HG03280 (cell line): ENCODE measurements at regions not wholly inside any gene's neighbourhood (a gene's known extent, or its start where the extent isn't known, plus 50 kb on each side); places are given as distances from the start of the nearest gene placed in this dataset.

Experiments
- ATAC-seq: cut with Tn5 transposase; IDR thresholded peaks from one replicate; pipeline ENCODE4 v1.9.1; 2021; ENCODE audit warnings: mild to moderate bottlenecking, moderate library complexity; ENCODE audit not compliant: unreplicated experiment

DNA sequence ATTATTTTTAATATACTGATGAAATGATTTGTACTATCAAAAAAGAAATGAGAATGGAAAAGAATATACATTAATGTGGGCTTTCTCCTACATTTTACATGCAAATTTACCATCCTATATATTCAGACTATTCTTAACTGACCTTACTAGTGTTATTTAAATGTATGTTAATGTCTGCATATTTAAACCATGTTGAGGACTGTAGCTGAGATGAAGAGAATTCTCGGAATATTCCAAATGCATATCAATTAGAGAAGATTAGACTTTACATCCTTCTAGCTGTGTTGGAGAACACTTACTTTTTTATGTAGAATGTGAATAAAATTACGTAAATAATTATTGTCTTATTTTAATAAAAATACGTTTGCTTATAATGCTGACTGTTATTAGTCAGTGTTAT, 990.1 kb upstream of the LRFN5 start:
- no peak for ATAC-seq

DNA sequence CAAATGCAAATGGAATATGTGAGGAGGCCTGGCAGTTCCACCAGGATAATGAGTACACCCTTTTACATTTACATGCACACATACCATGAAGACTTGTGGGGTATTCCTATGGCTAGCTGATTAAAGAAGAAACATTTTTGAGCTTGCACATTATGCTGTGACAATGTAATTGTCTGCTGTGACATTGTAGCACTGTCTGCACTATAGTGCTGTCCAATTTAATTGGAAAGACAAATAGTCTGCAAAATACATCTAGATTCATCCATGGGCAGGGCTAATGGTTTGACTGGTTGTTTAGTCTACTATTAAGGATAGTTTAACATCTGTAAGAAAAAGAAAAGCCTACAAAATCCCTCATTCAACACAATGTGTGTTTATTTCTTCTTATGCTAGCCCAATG, 1005.6 kb upstream of the LRFN5 start:
- no peak for ATAC-seq

DNA sequence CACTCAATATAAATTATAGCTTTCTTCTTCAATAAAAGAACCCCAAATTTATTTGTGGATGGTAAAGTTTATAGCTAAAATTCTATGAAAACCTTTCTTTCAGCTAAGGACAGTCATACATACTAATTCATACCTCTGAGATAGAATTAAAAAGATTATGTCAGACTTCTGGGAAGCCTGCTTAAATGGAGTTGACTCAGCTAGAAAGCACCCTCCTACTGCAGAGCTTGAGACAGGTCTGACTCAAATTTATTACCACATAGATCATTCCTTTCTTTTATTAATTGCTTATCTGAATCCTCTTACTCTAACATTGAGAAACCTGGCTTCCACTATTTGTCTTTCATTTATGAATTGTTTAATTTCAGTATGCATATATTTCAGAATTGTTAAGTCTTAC, 1007.0 kb upstream of the LRFN5 start:
- ATAC-seq = no peak

DNA sequence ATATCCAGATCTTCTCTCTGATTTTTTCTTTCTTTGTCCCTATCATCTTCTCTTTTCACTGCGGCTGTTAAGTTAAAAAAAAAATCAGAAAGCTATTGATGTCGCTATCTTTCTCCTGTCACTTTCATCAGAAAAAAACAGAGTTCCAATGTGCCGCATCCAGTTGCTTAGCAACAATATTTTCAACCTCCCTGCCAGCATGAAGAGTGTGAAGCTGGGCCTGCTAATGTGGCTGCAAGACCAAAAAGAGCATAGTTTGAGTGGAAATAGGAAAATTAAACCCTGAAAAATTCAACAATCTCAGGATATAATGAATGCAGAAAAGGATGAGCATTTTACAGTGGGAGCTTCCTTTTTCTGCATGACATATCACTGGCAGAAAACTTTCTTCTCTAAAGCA, 1025.4 kb upstream of the LRFN5 start:
- ATAC-seq = no peak

DNA sequence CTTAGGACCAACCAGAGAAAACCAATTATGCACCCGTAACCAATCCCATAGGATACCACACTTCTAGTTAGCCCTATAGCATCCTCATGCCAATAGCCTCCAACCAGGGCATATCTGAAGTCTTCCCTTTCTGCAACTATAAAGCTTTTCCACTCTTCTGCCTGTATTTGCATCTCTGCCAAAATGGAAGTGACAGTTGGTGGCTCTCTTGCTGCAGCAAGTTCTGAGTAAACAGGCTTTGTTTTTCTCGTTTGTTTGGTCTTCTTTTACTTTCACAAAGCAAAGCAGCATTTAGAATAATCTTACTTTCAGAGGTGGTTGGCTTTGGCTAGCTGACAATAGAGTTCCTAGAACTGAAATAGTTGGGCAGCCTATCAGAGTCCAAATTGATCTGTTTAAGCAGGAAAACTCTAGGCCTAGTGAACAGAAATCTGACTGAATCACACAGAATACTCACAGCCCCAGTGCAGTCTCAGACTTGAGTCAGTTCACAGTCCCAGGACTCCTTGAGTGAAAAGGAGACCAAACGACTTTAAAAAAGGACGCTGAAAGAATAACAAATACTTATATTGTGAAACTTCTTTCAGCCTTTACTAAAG, 1029.7 kb upstream of the LRFN5 start:
- ATAC-seq = no peak

DNA sequence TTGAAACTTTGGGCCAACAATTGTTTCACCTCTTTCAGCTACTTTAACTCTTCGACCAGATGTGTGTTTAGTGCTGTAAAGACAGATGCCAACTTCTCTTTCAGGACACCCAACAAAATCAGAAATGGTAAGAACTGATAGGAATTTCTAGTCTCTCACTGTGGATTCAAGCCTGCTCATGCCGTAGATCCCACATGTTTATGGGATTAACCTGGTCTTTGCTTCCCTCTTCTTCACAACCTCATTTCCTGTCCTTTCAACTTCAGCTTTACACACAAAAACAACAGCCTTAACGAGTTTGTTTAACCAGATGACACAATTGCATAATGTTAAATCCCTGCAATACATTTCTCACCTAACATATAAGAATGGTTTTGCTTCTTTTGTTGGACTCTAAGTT, 1031.9 kb upstream of the LRFN5 start:
- no peak for ATAC-seq

DNA sequence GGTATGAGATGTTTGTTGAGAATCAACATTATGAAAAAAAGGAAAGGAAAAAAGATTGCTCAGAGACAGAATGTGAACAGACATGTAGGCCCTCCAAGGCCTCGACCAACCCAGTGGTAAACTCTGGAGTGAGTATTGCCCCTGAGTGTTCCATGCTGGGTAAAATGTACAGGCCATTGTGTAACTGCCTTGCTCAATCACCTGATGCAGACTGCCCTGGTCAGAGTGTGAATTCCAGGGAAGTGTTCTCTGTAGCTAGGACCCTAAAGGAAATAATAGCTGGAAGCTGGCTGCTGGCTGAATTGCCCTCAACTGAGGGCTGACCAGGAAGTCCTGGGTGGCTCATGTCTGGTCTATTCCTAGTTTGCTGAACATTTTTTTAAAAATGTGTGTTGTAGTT, 1081.4 kb upstream of the LRFN5 start:
- no peak for ATAC-seq

DNA sequence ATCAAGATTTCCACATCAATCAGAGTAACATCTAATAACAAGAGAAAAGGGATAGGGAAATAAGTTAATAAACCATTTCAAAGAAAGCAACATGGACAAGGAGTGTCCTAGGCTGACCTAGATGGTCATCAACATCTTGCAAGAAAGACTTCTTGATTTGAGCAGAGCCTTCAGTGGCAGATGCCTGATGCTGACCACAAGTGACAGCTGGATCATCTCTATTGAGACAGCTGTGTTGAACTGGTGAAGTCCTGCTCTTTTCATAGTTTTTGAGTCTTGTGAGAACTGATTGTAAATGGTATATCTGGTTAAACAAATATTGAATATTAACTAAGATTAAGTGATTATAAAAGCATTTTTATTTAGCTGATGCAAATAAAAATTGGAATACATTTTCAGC, 1083.6 kb upstream of the LRFN5 start:
- no peak for ATAC-seq

DNA sequence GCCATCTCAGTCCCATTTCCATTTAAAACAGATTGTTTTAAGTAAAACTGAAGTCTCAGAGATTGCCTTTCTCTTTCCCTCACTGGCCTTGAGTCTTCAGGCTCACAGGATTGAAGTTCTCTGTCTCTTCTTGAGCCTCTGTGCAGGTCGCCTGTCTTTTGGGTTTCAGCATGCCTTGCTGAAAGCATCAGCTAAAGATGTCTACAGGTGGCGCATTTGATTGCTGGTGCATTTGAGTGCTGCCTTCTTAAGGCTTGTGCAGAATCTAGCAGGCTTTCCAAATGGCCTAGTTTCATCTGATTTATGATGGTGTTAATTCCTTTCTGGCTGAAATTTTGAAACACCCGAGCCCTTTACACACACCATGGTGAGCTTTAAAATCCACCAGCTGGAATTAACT, 1062.2 kb upstream of the FBXO33 start:
- no peak for ATAC-seq

DNA sequence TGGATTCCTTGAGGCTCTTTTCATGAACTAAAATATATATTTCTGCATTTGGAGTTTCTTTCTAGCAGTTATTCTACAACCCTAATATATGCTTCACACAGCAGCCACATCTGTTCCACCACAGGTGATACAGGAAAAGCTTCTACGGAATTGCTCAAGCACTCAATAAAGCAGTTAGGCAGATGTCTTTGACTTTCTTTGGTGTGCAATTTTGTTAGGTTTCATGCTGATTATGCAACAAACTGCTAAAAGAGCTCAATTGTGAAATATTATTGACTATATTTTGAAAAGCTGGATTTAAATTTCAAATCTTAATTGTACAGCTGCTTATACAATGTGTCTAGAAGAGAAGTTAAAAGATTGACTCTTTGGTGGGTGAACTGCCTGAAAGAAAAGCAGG, 1055.6 kb upstream of the FBXO33 start:
- no peak for ATAC-seq

DNA sequence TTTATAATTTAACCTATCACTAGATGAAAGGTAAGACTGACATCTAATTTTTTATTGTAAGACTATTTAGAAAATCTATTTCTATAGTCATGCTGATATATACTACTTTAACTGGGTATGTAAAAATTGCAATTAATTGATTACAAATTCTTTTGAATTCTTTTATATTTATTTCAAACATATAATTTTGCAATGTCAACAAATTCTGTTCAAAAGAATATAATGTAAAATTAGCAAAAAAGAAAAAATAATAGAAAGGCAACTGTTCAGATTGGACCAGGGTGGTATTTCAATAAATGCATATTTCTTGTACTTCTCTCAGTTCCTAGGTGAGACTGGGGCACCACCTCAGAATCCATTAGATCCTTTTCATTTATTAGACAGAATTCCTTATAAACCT, 1053.5 kb upstream of the FBXO33 start:
- no peak for ATAC-seq

DNA sequence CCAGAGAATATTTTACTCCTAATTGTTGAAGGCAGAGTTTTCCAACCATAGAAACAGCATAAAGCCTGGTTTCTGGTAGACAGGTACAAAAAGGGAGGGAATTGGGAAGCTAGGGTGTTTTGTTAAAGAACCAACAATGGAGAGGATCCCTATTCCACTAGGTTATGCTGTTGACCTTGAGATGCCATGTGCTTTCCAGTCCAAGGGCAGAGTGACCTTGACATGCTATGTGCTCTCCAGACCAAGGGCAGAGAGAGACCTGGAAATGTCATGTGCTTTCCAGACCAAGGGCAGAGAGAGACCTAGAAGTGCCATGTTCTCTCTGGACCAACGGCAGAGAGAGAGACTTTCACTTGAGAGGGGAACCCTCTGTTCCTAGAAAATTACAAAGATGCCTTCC, 1043.8 kb upstream of the FBXO33 start:
- ATAC-seq = no peak

DNA sequence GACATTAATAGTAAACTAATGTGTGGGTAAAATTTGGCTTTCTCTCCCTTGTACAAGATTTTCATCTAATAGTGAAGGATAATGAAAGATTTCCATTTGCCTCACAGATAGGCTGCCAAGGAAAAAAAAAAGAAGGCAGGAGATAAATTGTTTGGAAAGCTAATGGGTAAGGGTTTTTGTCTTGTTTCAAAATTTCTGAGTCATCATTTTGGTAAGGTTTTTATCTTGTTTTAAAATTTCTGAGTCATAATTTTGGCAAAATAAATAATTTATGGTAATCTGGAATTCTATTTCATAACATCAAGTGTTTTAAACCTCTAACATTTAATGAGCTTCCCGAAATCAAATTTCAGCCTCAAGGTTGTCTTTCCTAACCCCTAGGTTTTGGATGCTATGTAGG, 1035.7 kb upstream of the FBXO33 start:
- ATAC-seq = no peak

DNA sequence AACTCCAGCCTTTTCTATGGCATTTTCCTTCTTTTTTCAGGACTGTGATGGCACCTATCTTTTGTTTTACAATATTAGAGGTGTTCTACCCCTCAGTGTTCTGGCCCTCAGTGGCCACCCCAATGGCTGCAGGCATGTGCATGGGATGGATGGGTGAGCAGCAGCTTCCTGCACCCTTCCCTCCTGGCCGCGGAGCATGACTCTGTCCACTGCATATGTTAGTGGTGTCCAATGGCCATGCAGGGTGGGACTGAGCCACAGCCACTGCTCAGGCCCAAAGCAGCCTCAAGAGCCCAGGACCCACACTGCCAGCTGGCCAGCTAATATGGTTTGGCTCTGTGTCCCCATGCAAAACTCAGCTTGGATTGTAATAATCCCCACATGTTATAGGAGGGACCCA, 1032.3 kb upstream of the FBXO33 start:
- no peak for ATAC-seq

DNA sequence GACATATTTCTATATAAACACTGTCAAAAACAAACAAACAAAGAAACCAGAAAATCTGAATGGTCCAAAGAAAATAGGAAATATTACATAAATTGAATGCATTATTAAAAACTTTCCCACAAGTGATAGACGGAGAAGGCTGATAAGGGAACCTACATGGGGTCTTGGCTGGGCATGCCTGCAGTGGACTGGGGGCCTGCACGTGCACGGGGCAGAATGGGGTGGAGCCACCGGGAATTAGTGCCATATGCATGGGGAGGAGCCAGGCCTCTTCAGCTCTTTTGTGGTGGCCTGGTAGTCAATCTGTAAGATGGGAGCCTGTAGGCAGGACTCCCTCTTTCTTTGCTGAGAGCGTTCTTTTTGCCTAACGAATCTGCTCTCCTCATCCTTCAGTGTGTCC, 1031.7 kb upstream of the FBXO33 start:
- no peak for ATAC-seq

DNA sequence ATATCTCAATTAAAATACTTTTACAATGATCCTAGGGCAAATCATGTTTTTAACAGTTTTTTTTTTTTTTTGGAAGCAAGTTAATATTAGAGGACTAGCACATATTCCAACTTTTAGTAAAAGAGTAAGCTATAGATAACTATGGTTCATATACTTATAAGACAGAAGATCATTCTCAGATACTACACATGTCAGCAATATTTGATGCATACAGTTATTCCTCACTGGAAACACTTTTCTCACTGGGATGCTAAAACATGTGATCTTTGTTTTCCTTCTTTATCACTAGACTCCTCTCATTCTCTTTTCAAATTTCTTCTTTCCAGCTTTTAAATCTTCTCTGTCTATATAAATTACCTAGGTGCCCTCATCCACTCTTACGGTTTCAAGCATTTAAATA, 1020.4 kb upstream of the FBXO33 start:
- ATAC-seq = no peak

DNA sequence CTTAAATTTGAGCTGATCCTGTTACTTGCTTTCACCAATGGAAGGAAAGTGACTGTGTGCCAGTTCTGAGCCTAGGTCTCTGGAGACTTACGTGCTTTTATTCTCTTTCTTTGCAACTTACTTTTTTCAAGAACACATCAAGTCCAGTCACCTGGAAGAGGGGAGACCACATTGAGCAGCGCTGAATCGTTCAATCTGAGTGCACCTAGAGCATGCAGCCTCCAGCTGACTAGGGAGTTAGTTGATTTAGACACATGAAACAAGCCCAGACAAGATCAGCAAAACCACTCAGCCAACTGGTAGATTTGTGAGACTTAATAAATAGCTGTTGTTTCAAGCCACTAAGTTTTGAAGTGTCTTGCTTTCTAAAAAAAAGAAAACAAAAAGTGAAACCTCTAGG, 1014.8 kb upstream of the FBXO33 start:
- no peak for ATAC-seq

DNA sequence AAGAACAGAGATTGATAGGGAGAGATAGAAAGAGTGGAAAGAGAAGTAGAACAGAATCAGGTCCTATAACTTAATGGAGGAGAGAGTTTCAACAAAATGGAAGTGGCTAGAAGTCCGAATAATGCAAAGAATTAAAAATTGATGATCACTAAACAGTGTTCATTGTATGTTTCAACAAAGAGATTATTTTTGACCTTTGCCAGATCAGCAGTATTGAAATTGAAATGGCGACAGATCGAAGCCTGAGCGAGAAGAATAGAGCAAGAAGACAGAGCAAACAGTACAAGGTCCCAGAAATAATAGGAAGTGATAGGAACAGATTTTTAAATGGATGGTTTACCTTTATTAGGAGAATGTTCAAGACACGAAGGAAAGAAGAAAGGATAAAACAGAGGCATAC, 1012.8 kb upstream of the FBXO33 start:
- no peak for ATAC-seq

DNA sequence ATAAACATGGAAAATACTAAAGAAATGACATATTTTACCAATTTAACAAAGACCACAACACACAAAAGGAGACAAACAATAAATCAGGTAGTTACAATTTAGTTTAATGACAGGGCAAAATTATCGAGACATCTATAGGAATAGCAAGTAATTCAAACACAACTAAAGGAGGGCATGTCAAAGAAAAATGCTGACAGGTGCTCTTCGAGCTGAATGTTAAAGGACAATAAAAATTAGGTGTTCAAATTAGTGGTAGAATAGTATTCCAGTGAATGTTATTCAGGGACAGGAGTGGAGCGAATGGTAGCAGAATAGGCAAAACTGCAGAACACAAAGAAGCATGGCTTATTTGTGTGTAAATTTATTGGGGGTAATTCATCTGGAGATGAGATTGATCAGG, 1004.3 kb upstream of the FBXO33 start:
- ATAC-seq = no peak

DNA sequence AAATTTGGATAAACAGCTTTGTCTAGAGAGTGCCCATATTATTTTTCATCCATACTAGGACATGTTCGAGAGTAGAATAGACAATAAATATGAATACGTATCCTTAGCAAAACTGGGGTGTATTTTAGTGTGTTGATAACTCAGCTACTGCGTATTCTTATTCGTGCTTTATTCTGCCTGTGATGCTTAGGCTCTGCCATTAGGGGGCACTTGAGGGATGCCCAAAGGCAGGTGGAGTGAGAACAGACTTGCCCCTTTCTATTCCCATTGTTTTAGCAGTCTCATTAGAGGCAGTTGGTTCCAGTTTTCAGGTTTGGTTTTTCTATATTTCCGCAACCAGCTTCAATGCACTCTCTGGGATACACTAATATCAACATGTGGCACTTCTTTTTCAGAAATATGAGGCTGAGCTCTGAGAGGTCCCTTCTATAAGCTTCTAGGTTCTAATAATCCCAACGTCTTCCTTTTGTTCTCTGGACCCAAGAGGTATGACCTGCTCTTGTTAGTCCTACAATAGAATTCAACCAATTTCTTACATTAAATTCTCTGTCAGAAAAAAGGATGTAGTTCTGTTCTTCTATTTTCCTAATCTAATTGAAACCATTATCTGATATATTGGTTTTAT, 985.7 kb upstream of the FBXO33 start:
- ATAC-seq = no peak

DNA sequence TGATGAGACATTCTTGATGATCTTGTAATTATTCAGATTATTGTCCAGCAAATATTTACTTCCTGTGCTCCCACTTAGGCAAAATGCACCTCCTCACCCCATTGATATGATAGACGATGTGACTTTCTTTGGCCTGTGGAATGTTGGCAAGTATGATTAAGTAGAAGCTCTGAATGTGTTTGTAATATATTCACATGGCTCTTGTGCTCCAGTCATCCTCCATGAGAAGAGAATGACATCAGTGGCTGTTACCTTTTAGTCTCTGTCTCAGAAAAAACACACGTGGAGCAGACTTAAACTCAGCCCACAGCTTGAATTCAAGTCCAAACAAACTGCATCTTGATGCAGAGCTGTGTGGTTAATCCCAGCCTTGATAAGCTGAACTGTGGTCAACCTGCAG, 984.3 kb upstream of the FBXO33 start:
- no peak for ATAC-seq

DNA sequence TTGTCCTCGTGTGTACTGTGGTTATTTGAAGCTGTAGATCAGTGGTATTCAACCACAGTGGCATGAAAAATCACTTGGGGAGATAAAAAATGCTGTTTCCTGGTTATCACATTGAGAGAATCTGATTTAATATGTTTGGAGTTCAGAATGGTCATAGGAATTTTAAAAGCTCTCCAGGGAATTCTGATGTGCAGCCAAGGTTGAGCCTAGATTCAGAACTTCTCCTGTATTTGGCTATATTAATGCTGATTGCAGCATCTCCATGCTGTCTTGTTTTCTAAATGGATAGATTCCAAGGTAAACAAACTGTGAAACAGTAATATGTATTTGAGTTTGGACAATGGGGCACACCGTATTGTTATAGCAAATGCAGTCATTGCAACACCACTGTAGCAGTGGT, 982.2 kb upstream of the FBXO33 start:
- no peak for ATAC-seq

DNA sequence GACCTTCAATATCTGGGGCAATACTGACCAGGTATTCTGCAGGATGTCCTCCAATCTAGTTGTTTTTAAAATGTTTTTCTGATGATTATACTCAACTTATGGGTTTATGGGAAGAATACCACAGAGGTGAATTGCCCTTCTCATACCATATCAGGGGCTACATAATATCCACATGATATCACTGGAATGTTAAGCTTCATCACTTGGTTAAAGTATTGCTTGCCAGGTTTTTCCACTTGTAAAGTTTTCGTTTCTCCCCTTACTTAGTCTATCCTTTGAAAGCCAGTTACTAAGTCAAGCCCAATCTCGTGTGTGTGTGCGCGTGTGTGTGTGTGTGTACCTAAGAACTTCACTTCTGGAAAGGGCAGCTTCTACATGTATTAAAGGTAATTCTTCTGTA, 980.9 kb upstream of the FBXO33 start:
- no peak for ATAC-seq
